ENCODE measurements at regions not wholly inside any gene's neighbourhood (a gene's known extent, or its start where the extent isn't known, plus 50 kb on each side); places are given as distances from the start of the nearest gene placed in this dataset.

DNA sequence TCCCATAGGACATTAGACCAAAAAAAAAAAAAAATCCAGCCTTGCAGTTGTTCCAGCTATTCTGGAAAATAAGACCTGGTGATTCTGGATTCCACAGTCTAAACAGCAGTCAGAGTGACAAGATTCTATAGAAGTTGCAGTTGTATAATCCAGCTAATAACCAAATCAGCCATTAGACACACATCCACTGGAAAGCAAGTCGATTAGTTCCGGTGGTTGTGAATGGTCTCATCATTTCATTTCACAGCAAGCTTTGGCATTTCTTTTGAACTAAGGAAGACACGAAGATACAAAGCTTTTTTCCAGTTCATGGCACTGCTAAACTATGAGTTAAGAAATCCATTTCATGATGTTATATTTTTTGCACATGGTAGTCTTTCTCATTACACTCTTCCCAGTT lies 54.4 kb upstream of the FAM89A start:
- Mint-ChIP-seq H3K4me3 (ENCODE audit: unreplicated experiment) (no peak overlapping the region), H3K27me3 (ENCODE audit: insufficient read depth, unreplicated experiment) (no peaks in the 10 kb centered on the region), H3K4me1 (ENCODE audit: low read depth, unreplicated experiment) (no peaks in the 10 kb centered on the region), H3K9me3 (ENCODE audit: unreplicated experiment) (peaks cover 10% of the 10 kb centered on the region), H3K36me3 (ENCODE audit: insufficient read depth, unreplicated experiment) (no peaks in the 10 kb centered on the region), H3K27ac (ENCODE audit: unreplicated experiment) (no peak overlapping the region)
- Histone ChIP-seq H3K36me3 (ENCODE audit: control insufficient read depth, insufficient read depth, low read length) (no peaks in the 10 kb centered on the region), H3K4me1 (0 out of 2 replicates have a peak, but pooled peaks cover 1% of the 10 kb centered on the region), H3K9me3 (no peaks in the 10 kb centered on the region), H3K27me3 (replicated peaks; ENCODE audit: control insufficient read depth, insufficient read depth, low read length) (no peaks in the 10 kb centered on the region), H3K4me3 (ENCODE audit: low read depth, low read length) (no peak overlapping the region)
- ChIA-PET CTCF (interaction anchor here (1.2 kb wide), 1 partner anchor 116 kb away, joined by 3 read pairs; no protein-coding TSS in a partner anchor), POLR2A (no interaction called here)
- intact Hi-C loops (cut with micrococcal nuclease; ENCODE audit: unreplicated experiment) = loop anchor here (1.0 kb wide), 1 partner anchor 22 kb away; no protein-coding TSS in a partner anchor
- no peak for DNase-seq
- TF ChIP-seq, protein P1, sequence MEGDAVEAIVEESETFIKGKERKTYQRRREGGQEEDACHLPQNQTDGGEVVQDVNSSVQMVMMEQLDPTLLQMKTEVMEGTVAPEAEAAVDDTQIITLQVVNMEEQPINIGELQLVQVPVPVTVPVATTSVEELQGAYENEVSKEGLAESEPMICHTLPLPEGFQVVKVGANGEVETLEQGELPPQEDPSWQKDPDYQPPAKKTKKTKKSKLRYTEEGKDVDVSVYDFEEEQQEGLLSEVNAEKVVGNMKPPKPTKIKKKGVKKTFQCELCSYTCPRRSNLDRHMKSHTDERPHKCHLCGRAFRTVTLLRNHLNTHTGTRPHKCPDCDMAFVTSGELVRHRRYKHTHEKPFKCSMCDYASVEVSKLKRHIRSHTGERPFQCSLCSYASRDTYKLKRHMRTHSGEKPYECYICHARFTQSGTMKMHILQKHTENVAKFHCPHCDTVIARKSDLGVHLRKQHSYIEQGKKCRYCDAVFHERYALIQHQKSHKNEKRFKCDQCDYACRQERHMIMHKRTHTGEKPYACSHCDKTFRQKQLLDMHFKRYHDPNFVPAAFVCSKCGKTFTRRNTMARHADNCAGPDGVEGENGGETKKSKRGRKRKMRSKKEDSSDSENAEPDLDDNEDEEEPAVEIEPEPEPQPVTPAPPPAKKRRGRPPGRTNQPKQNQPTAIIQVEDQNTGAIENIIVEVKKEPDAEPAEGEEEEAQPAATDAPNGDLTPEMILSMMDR (IDR thresholded peaks at IDR 0.05; ENCODE audit: insufficient read depth in 1 of 2, low read depth in 1 of 2, low read length in 1 of 2, severe bottlenecking in 1 of 2, unreplicated experiment in 1 of 2) = no peak
- no TSS peak for BruUV-seq (replicated peaks)

GRCh38 chr1:231093156-231093922 lies 53.3 kb upstream of the FAM89A start:
- H3K4me3 ChIP-seq (ENCODE audit: low read depth, low read length) = no peak overlapping the region
- H3K36me3 Mint-ChIP-seq (ENCODE audit: insufficient read depth, unreplicated experiment) = no peaks in the 10 kb centered on the region
- no peaks in the 10 kb centered on the region for H3K9me3 ChIP-seq
- peak; percentile 39 to 44 for DNase-seq
- CTCF ChIA-PET = interaction anchor here (1.2 to 1.7 kb wide), 4 partner anchors 35 to 117 kb away, joined by 3 to 9 read pairs (median 6); no protein-coding TSS in a partner anchor
- no TSS peak for BruUV-seq (replicated peaks)
- no peaks in the 10 kb centered on the region for H3K9me3 Mint-ChIP-seq (ENCODE audit: unreplicated experiment)
- no peaks in the 10 kb centered on the region for H3K27me3 ChIP-seq (replicated peaks; ENCODE audit: control insufficient read depth, insufficient read depth, low read length)
- H3K27me3 Mint-ChIP-seq (ENCODE audit: insufficient read depth, unreplicated experiment) = no peaks in the 10 kb centered on the region
- H3K4me1 Mint-ChIP-seq (ENCODE audit: low read depth, unreplicated experiment) = no peaks in the 10 kb centered on the region
- POLR2A ChIA-PET = no interaction called here
- intact Hi-C loops (cut with micrococcal nuclease; ENCODE audit: unreplicated experiment) = loop anchor here (1.0 to 2.0 kb wide), 4 partner anchors 55 to 177 kb away; no protein-coding TSS in a partner anchor
- H3K36me3 ChIP-seq (ENCODE audit: control insufficient read depth, insufficient read depth, low read length) = no peaks in the 10 kb centered on the region
- no peaks in the 10 kb centered on the region for H3K4me1 ChIP-seq
- TF ChIP-seq, protein P1 (IDR thresholded peaks at IDR 0.05; ENCODE audit: insufficient read depth in 1 of 2, low read depth in 1 of 2, low read length in 1 of 2, severe bottlenecking in 1 of 2, unreplicated experiment in 1 of 2) = peak in 1 of 2 experiments; percentile 47
- no peak overlapping the region for H3K4me3 Mint-ChIP-seq (ENCODE audit: unreplicated experiment)
- no peak overlapping the region for H3K27ac Mint-ChIP-seq (ENCODE audit: unreplicated experiment)

GRCh38 chr1:231092380-231092779 lies 52.3 kb upstream of the FAM89A start:
- Mint-ChIP-seq H3K27me3 (ENCODE audit: insufficient read depth, unreplicated experiment) (no peaks in the 10 kb centered on the region), H3K4me3 (ENCODE audit: unreplicated experiment) (no peak overlapping the region), H3K36me3 (ENCODE audit: insufficient read depth, unreplicated experiment) (no peaks in the 10 kb centered on the region), H3K9me3 (ENCODE audit: unreplicated experiment) (no peaks in the 10 kb centered on the region), H3K27ac (ENCODE audit: unreplicated experiment) (no peak overlapping the region), H3K4me1 (ENCODE audit: low read depth, unreplicated experiment) (no peaks in the 10 kb centered on the region)
- Histone ChIP-seq H3K27me3 (replicated peaks; ENCODE audit: control insufficient read depth, insufficient read depth, low read length) (no peaks in the 10 kb centered on the region), H3K4me1 (no peaks in the 10 kb centered on the region), H3K4me3 (ENCODE audit: low read depth, low read length) (no peak overlapping the region), H3K9me3 (no peaks in the 10 kb centered on the region), H3K36me3 (ENCODE audit: control insufficient read depth, insufficient read depth, low read length) (no peaks in the 10 kb centered on the region)
- TF ChIP-seq, protein P1 (IDR thresholded peaks at IDR 0.05; ENCODE audit: insufficient read depth in 1 of 2, low read depth in 1 of 2, low read length in 1 of 2, severe bottlenecking in 1 of 2, unreplicated experiment in 1 of 2) = no peak
- ChIA-PET CTCF (interaction anchor here (0.7 to 2.1 kb wide), 8 partner anchors 34 to 243 kb away, joined by 3 to 9 read pairs (median 6); no protein-coding TSS in a partner anchor), POLR2A (interaction anchor here (0.5 to 0.6 kb wide), 2 partner anchors 54 to 74 kb away, joined by 3 to 4 read pairs; no protein-coding TSS in a partner anchor)
- intact Hi-C loops (cut with micrococcal nuclease; ENCODE audit: unreplicated experiment) = loop anchor here (2.0 kb wide), 2 partner anchors 54 to 176 kb away; no protein-coding TSS in a partner anchor
- no peak for DNase-seq
- BruUV-seq (replicated peaks) = no TSS peak

Measured in Caco-2 (cell line).